ENCODE measurements at regions not wholly inside any gene's neighbourhood (a gene's known extent, or its start where the extent isn't known, plus 50 kb on each side); places are given as distances from the start of the nearest gene placed in this dataset.

DNA sequence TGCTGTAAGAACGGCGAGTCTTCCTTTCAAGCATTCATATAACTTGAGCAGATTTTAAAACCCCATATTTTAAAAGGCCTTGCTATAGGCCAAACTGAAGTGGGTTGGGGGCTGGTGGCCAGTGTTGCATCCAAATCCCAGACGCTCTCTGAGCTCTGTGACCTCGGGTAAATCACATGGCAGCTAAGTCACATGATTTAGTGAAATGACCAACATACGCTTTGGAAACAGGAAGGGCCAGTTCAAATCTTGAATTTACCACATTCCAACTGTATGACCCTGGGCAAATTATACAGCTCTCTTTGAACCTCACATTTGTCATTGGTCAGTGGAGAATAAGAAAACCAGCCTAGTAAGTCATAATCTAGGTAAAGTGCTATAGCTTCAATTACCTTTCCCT, 519.3 kb downstream of the HAPSTR1 start (continued):
- no peak for TF ChIP-seq ETV6 (IDR thresholded peaks at IDR 0.05; ENCODE audit: borderline replicate concordance in 1 of 2, low read depth in 2 of 2, low read length in 1 of 2)
- TF ChIP-seq ETV6 (CRISPR knock-in tag; IDR thresholded peaks at IDR 0.05; ENCODE audit: borderline replicate concordance) = no peak
- no peak for TF ChIP-seq ZNF778 (CRISPR knock-in tag; IDR thresholded peaks at IDR 0.05)
- peak; percentile 68 for TF ChIP-seq PHF20 (IDR thresholded peaks at IDR 0.05; ENCODE audit: partially characterized antibody)
- no peak for TF ChIP-seq ZNF75A (CRISPR knock-in tag; IDR thresholded peaks at IDR 0.05)
- no peak for TF ChIP-seq DDX20 (tag; IDR thresholded peaks at IDR 0.05; ENCODE audit: low read depth)
- TF ChIP-seq ELF4 (CRISPR knock-in tag; IDR thresholded peaks at IDR 0.05) = no peak
- TF ChIP-seq, protein P1, sequence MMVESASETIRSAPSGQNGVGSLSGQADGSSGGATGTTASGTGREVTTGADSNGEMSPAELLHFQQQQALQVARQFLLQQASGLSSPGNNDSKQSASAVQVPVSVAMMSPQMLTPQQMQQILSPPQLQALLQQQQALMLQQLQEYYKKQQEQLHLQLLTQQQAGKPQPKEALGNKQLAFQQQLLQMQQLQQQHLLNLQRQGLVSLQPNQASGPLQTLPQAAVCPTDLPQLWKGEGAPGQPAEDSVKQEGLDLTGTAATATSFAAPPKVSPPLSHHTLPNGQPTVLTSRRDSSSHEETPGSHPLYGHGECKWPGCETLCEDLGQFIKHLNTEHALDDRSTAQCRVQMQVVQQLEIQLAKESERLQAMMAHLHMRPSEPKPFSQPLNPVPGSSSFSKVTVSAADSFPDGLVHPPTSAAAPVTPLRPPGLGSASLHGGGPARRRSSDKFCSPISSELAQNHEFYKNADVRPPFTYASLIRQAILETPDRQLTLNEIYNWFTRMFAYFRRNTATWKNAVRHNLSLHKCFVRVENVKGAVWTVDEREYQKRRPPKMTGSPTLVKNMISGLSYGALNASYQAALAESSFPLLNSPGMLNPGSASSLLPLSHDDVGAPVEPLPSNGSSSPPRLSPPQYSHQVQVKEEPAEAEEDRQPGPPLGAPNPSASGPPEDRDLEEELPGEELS (CRISPR knock-in tag; IDR thresholded peaks at IDR 0.05; ENCODE audit: borderline replicate concordance) = no peak
- TF ChIP-seq, protein P2, sequence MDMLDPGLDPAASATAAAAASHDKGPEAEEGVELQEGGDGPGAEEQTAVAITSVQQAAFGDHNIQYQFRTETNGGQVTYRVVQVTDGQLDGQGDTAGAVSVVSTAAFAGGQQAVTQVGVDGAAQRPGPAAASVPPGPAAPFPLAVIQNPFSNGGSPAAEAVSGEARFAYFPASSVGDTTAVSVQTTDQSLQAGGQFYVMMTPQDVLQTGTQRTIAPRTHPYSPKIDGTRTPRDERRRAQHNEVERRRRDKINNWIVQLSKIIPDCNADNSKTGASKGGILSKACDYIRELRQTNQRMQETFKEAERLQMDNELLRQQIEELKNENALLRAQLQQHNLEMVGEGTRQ (CRISPR knock-in tag; IDR thresholded peaks at IDR 0.05) = peak; percentile 83
- TF ChIP-seq, protein P3, sequence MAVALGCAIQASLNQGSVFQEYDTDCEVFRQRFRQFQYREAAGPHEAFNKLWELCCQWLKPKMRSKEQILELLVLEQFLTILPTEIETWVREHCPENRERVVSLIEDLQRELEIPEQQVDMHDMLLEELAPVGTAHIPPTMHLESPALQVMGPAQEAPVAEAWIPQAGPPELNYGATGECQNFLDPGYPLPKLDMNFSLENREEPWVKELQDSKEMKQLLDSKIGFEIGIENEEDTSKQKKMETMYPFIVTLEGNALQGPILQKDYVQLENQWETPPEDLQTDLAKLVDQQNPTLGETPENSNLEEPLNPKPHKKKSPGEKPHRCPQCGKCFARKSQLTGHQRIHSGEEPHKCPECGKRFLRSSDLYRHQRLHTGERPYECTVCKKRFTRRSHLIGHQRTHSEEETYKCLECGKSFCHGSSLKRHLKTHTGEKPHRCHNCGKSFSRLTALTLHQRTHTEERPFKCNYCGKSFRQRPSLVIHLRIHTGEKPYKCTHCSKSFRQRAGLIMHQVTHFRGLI (CRISPR knock-in tag; IDR thresholded peaks at IDR 0.05) = 0 out of 2 replicates have a peak, but pooled peaks have one; percentile 27
- no peak for TF ChIP-seq STAG1 (CRISPR knock-in tag; IDR thresholded peaks at IDR 0.05; ENCODE audit: borderline replicate concordance)
- no peak for TF ChIP-seq RBBP5 (IDR thresholded peaks at IDR 0.05; ENCODE audit: borderline replicate concordance, insufficient read depth, low read length, poor library complexity, severe bottlenecking)
- TF ChIP-seq, protein P4, sequence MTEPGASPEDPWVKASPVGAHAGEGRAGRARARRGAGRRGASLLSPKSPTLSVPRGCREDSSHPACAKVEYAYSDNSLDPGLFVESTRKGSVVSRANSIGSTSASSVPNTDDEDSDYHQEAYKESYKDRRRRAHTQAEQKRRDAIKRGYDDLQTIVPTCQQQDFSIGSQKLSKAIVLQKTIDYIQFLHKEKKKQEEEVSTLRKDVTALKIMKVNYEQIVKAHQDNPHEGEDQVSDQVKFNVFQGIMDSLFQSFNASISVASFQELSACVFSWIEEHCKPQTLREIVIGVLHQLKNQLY (CRISPR knock-in tag; conservative IDR thresholded peaks at IDR 0.05) = no peak
- TF ChIP-seq PCBP1 (IDR thresholded peaks at IDR 0.05; ENCODE audit: low read depth, low read length, poor library complexity, severe bottlenecking) = no peak
- no peak for TF ChIP-seq SNIP1 (IDR thresholded peaks at IDR 0.05; ENCODE audit: low read depth)
- TF ChIP-seq ZNF707 (CRISPR knock-in tag; conservative IDR thresholded peaks at IDR 0.05) = no peak
- no peak for TF ChIP-seq HCFC1 (IDR thresholded peaks at IDR 0.05; ENCODE audit: low read depth, low read length)
- TF ChIP-seq MYBL2 (IDR thresholded peaks at IDR 0.05; ENCODE audit: low read depth) = no peak
- TF ChIP-seq MYBL2 (CRISPR knock-in tag; IDR thresholded peaks at IDR 0.05; ENCODE audit: borderline replicate concordance) = no peak
- TF ChIP-seq ESRRA (IDR thresholded peaks at IDR 0.05; ENCODE audit: borderline replicate concordance, low read depth) = no peak
- TF ChIP-seq HDAC2 (IDR thresholded peaks at IDR 0.05) = no peak
- TF ChIP-seq ZBTB1 (CRISPR knock-in tag; IDR thresholded peaks at IDR 0.05; ENCODE audit: borderline replicate concordance, low read depth) = no peak
- TF ChIP-seq EZH2 (IDR thresholded peaks at IDR 0.05; ENCODE audit: borderline replicate concordance, low read depth, low read length) = no peak
- no peak for TF ChIP-seq POLR2A (conservative IDR thresholded peaks at IDR 0.05)
- TF ChIP-seq MEIS2 (IDR thresholded peaks at IDR 0.05; ENCODE audit: partially characterized antibody) = no peak
- no peak for TF ChIP-seq SOX6 (IDR thresholded peaks at IDR 0.05)
- TF ChIP-seq ZFP30 (CRISPR knock-in tag; IDR thresholded peaks at IDR 0.05; ENCODE audit: borderline replicate concordance) = no peak
